ENCODE measurements at regions not wholly inside any gene's neighbourhood (a gene's known extent, or its start where the extent isn't known, plus 50 kb on each side); places are given as distances from the start of the nearest gene placed in this dataset.

DNA sequence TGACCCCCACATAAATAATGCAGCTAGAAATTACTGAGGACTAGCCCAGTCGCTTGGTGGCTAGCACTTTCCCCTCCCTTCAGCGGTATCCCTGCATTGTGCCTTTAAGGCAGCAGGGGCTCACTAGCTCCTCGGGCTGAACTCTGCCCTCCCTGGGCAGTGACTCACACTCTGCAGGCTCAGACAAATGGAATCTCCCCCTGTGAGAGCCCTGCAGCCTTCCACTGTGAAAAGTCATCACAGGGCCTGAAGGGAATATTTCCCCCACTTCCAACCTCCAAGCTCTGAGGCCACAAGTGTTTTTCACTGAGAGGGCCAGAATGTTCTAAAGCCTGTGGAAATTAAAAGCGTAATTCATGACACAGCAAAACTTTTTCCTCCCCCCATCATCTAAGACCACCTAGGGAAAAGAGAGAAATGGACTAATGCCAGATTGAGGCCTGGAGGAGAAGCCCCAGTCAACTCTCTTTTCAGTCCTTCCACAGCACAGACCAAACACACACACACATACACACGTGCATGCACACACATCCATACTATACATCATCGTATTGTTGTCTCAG, 93.6 kb upstream of the COL1A2 start:
- no peak for TF ChIP-seq CTCF (IDR thresholded peaks at IDR 0.05)
- peak; percentile 51 to 75 for TF ChIP-seq POLR2AphosphoS5 (IDR thresholded peaks at IDR 0.05)
- TF ChIP-seq POLR2A (IDR thresholded peaks at IDR 0.05; ENCODE audit: low read depth): no peak
- TF ChIP-seq EP300 (IDR thresholded peaks at IDR 0.05): no peak
- Histone ChIP-seq H3K4me3 (no peak overlapping the region), H3K27ac (replicated peaks in 1 of 4) (peak overlapping the region; percentile 84 to 90 (median 86)), H3K27me3 (no peaks in the 10 kb centered on the region), H3K4me1 (peaks cover 32 to 82% (median 81%) of the 10 kb centered on the region in 4 donors), H3K36me3 (no peaks in the 10 kb centered on the region), H3K9me3 (no peaks in the 10 kb centered on the region)
- DNase-seq (ENCODE audit: extremely low spot score): peak; percentile 95
- WGBS: 35% methylated on average over 6 of the region's 6 CpGs
- intact Hi-C loops (cut with DNase I): no loop called here

- no peak for TF ChIP-seq POLR2A (IDR thresholded peaks at IDR 0.05; ENCODE audit: low read depth)
- no peak for TF ChIP-seq POLR2AphosphoS5 (IDR thresholded peaks at IDR 0.05)
- TF ChIP-seq CTCF (IDR thresholded peaks at IDR 0.05): no peak
- TF ChIP-seq EP300 (IDR thresholded peaks at IDR 0.05): no peak
- no peak for DNase-seq (ENCODE audit: extremely low spot score)
- Histone ChIP-seq H3K4me1 (peaks cover 24 to 64% (median 63%) of the 10 kb centered on the region in 4 donors), H3K27me3 (no peaks in the 10 kb centered on the region), H3K27ac (replicated peaks in 1 of 4) (peak overlapping the region; percentile 84 to 90 (median 86)), H3K9me3 (no peaks in the 10 kb centered on the region), H3K4me3 (no peak overlapping the region), H3K36me3 (no peaks in the 10 kb centered on the region)
- WGBS: 46% methylated on average over 4 of the region's 4 CpGs
- intact Hi-C loops (cut with DNase I): no loop called here
Measured at GRCh38 chr7:94303118-94303517, 91.6 kb upstream of the COL1A2 start.

- intact Hi-C loops (cut with DNase I): no loop called here
- TF ChIP-seq EP300 (IDR thresholded peaks at IDR 0.05) (no peak), POLR2A (IDR thresholded peaks at IDR 0.05; ENCODE audit: low read depth) (no peak), CTCF (IDR thresholded peaks at IDR 0.05) (no peak), POLR2AphosphoS5 (IDR thresholded peaks at IDR 0.05) (peak; percentile 51 to 64)
- peaks cover 22 to 58% (median 57%) of the 10 kb centered on the region in 4 donors for H3K4me1 ChIP-seq
- 23% methylated on average over 7 of the region's 7 CpGs for WGBS
- no peaks in the 10 kb centered on the region for H3K9me3 ChIP-seq
- no peak for DNase-seq (ENCODE audit: extremely low spot score)
- H3K36me3 ChIP-seq: no peaks in the 10 kb centered on the region
- H3K27ac ChIP-seq (replicated peaks in 1 of 4): peak overlapping the region; percentile 84 to 90 (median 86)
- no peaks in the 10 kb centered on the region for H3K27me3 ChIP-seq
- H3K4me3 ChIP-seq: no peak overlapping the region
Measured at GRCh38 chr7:94303695-94304094, 91.0 kb upstream of the COL1A2 start.

DNA sequence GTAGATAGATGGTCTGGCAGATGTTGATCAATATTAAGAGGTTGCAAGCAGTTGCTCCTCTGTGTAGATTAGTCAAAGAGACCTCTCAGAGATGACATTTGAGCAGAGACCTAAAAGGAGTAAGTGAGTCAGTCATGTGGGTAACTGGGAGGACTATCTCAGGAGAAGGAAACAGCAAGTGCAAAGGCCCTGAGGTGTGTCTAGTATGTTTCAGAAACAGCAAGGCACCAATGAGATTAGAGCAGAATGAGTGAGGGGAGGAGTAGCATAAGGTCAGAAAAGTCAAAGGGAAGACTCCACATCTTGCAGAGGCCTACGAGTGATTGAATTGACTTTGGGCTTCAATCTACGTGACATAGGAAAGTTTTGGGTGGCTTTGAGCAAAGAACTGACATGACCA, 89.8 kb upstream of the COL1A2 start:
- no peak for TF ChIP-seq CTCF (IDR thresholded peaks at IDR 0.05)
- TF ChIP-seq POLR2A (IDR thresholded peaks at IDR 0.05; ENCODE audit: low read depth): no peak
- TF ChIP-seq EP300 (IDR thresholded peaks at IDR 0.05): no peak
- TF ChIP-seq POLR2AphosphoS5 (IDR thresholded peaks at IDR 0.05): no peak
- Histone ChIP-seq H3K36me3 (no peaks in the 10 kb centered on the region), H3K9me3 (no peaks in the 10 kb centered on the region), H3K4me3 (no peak overlapping the region), H3K27me3 (no peaks in the 10 kb centered on the region), H3K4me1 (peaks cover 22 to 47% (median 45%) of the 10 kb centered on the region in 4 donors), H3K27ac (replicated peaks in 1 of 4) (peak overlapping the region in 3 of 4 donors; percentile 84 to 90 (median 85))
- intact Hi-C loops (cut with DNase I): loop anchor here (5.0 kb wide), 1 partner anchor 37 kb away; no protein-coding TSS in a partner anchor
- no peak for DNase-seq (ENCODE audit: extremely low spot score)
- WGBS: 94% methylated on average over 2 of the region's 2 CpGs

DNA sequence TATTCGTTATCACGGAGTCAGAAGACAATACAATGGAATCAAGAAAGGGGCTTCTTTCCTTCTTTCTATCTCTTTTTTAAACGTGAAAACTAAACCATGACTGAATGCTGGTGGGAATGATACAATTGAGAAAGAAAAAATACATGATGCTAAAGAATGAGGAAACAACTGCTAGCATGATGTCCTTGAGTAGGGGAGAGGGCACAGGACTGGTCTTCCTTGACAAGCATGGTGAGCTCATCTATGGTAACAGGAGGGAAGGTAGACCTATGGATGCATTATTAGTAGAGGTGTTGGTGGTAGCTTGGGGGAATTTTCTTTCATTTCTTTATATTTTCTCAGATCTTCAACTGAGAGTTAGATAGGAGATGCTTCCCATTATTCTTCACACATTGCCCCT, 88.9 kb upstream of the COL1A2 start:
- Histone ChIP-seq H3K9me3 (no peaks in the 10 kb centered on the region), H3K27ac (replicated peaks in 1 of 4) (no peak overlapping the region), H3K36me3 (no peaks in the 10 kb centered on the region), H3K4me1 (peaks cover 14 to 38% (median 36%) of the 10 kb centered on the region in 4 donors), H3K27me3 (no peaks in the 10 kb centered on the region), H3K4me3 (no peak overlapping the region)
- 65% methylated on average over 3 of the region's 3 CpGs for WGBS
- DNase-seq (ENCODE audit: extremely low spot score): no peak
- TF ChIP-seq POLR2A (IDR thresholded peaks at IDR 0.05; ENCODE audit: low read depth) (no peak), POLR2AphosphoS5 (IDR thresholded peaks at IDR 0.05) (no peak), CTCF (IDR thresholded peaks at IDR 0.05) (no peak), EP300 (IDR thresholded peaks at IDR 0.05) (no peak)
- intact Hi-C loops (cut with DNase I): loop anchor here (5.0 kb wide), 1 partner anchor 36 kb away; no protein-coding TSS in a partner anchor
